Activated B cell treated with CpG ODN at 0.5 μM for 24 hours (primary cell): ENCODE measurements at regions not wholly inside any gene's neighbourhood (a gene's known extent, or its start where the extent isn't known, plus 50 kb on each side); places are given as distances from the start of the nearest gene placed in this dataset.

ENCODE experiments used
- ATAC-seq: fragments of 200-7000 bp; cut with Tn5 transposase; one replicate; pipeline ENCODE4 v1.10.0; 2021; ENCODE audit warnings: low read depth, mild to moderate bottlenecking, moderate library complexity
- CTCF ChIA-PET: fragments of 350-600 bp; sonication (Branson Sonifier 250); formaldehyde crosslinking; loops from one replicate; lab custom pipeline; 2021; ENCODE audit warnings: antibody characterized with exemption; lab: Charles Lee
- POLR2A ChIA-PET: fragments of 350-600 bp; sonication (Branson Sonifier 250); formaldehyde crosslinking; loops from one replicate; lab custom pipeline; 2021; ENCODE audit warnings: antibody characterized with exemption; lab: Charles Lee
- DNase-seq: peaks from one replicate; pipeline ENCODE4 v3.0.0; 2022
- H3K27ac Mint-ChIP-seq: one replicate; pipeline ENCODE4 v1.8.0; 2020; ENCODE audit warnings: mixed read lengths
- H3K27me3 Mint-ChIP-seq: one replicate; pipeline ENCODE4 v1.8.0; 2021; ENCODE audit warnings: mixed read lengths
- H3K36me3 Mint-ChIP-seq: one replicate; pipeline ENCODE4 v1.8.0; 2021; ENCODE audit warnings: low read depth, mixed read lengths
- H3K4me1 Mint-ChIP-seq: one replicate; pipeline ENCODE4 v1.8.0; 2021; ENCODE audit warnings: mixed read lengths
- H3K4me3 Mint-ChIP-seq: one replicate; pipeline ENCODE4 v1.8.0; 2020; ENCODE audit warnings: mild to moderate bottlenecking, mixed read lengths
- H3K9me3 Mint-ChIP-seq: one replicate; pipeline ENCODE4 v1.8.0; 2020; ENCODE audit warnings: mixed read lengths
- intact Hi-C: fragments of 100-400 bp; cut with micrococcal nuclease; formaldehyde crosslinking; loops from one replicate; pipeline ENCODE4 v1.15.1; 2024
- TF ChIP-seq, protein P1 (sequence below): fragments of 200-600 bp; IDR thresholded peaks from one replicate; pipeline ENCODE4 v1.8.0; 2022; ENCODE audit warnings: antibody characterized with exemption, mild to moderate bottlenecking

DNA sequence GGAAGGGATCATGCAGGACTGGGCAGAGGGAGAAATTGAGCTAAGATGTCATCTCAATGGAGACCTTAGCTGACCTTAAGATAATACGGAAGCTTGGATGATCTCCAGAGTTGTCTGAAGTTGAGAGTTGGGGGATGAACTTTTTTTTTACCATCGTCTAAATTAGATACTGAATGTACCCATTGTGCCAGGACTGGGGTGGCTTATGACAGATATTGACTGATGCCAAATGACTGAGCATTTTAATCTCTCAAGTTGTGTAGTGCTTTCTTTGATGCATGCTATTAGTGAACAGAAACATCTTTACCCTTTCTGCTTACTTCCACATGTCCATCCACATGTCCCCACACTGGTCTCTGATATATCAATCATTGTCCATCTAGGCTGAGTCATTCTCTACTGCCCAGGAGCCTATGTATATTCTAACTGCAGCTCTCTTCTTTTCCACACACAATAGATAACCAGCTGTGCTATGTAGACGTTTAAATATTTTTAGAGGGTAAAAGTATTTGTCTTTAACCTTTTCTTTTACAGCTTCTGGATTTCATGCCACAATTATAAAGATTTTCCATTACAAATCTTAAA is 60.2 kb upstream of the ZKSCAN2 start:
- intact Hi-C loops = no loop called here
- TF ChIP-seq, protein P1, sequence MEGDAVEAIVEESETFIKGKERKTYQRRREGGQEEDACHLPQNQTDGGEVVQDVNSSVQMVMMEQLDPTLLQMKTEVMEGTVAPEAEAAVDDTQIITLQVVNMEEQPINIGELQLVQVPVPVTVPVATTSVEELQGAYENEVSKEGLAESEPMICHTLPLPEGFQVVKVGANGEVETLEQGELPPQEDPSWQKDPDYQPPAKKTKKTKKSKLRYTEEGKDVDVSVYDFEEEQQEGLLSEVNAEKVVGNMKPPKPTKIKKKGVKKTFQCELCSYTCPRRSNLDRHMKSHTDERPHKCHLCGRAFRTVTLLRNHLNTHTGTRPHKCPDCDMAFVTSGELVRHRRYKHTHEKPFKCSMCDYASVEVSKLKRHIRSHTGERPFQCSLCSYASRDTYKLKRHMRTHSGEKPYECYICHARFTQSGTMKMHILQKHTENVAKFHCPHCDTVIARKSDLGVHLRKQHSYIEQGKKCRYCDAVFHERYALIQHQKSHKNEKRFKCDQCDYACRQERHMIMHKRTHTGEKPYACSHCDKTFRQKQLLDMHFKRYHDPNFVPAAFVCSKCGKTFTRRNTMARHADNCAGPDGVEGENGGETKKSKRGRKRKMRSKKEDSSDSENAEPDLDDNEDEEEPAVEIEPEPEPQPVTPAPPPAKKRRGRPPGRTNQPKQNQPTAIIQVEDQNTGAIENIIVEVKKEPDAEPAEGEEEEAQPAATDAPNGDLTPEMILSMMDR = no peak
- H3K27me3 Mint-ChIP-seq = peaks cover 3% of the 10 kb centered on the region
- no peak overlapping the region for H3K27ac Mint-ChIP-seq
- no peak overlapping the region for H3K4me3 Mint-ChIP-seq
- DNase-seq (no peak), ATAC-seq (no peak)
- H3K36me3 Mint-ChIP-seq = no peaks in the 10 kb centered on the region
- H3K9me3 Mint-ChIP-seq = peaks cover 28% of the 10 kb centered on the region
- POLR2A ChIA-PET = no interaction called here
- CTCF ChIA-PET = no interaction called here
- H3K4me1 Mint-ChIP-seq = no peaks in the 10 kb centered on the region

DNA sequence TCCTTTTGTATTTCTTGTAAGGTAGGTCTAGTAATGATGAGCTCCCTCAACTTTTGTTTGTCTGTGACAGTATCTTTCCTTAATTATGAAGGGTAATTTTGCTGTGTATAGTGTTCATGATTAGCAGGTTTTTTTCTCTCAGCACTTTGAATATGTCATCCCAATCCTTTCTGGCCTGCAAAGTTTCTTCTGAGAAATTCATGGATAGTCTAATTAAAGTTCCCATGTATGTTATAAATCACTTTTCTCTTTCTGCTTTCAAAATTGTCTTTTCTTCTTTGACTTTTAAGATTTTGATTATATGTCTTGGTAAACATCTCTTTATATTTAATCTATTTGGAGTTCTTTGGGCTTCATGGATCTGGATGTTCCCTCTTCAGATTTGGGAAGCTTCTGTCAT is 54.3 kb upstream of the ZKSCAN2 start:
- Mint-ChIP-seq H3K4me1 (no peaks in the 10 kb centered on the region), H3K9me3 (peaks cover 36% of the 10 kb centered on the region), H3K4me3 (no peak overlapping the region), H3K27me3 (peaks cover 2% of the 10 kb centered on the region), H3K36me3 (peaks cover 2% of the 10 kb centered on the region), H3K27ac (no peak overlapping the region)
- ChIA-PET POLR2A (no interaction called here), CTCF (no interaction called here)
- no peak for ATAC-seq
- DNase-seq = no peak
- intact Hi-C loops = no loop called here
- TF ChIP-seq, protein P1 = no peak

DNA sequence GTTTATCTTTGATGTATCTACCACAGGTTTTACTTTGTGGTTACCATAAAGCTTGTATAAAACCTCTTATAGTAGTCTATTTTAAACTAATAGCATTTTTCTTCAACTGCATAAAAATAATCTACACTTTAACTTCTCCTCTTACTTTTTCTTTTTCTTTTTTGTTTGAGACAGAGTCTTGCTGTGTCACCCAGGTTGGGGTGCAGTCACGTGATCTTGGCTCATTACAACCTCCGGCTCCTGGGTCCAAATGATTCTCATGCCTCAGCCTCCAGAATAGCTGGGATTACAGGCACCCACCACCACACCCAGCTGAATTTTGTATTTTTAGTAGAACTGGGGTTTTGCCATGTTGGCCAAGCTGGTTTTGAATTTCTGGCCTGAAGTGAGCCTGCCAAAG is 53.4 kb upstream of the ZKSCAN2 start:
- CTCF ChIA-PET = no interaction called here
- Mint-ChIP-seq H3K9me3 (peaks cover 33% of the 10 kb centered on the region), H3K4me1 (no peaks in the 10 kb centered on the region), H3K27me3 (peaks cover 2% of the 10 kb centered on the region), H3K36me3 (peaks cover 2% of the 10 kb centered on the region), H3K27ac (no peak overlapping the region), H3K4me3 (no peak overlapping the region)
- ATAC-seq (no peak), DNase-seq (no peak)
- POLR2A ChIA-PET = no interaction called here
- TF ChIP-seq, protein P1 = no peak
- intact Hi-C loops = no loop called here
